ENCODE measurements at regions not wholly inside any gene's neighbourhood (a gene's known extent, or its start where the extent isn't known, plus 50 kb on each side); places are given as distances from the start of the nearest gene placed in this dataset.
A peak's percentile ranks its signal among the peaks of the same experiment; 100 is the strongest.

DNA sequence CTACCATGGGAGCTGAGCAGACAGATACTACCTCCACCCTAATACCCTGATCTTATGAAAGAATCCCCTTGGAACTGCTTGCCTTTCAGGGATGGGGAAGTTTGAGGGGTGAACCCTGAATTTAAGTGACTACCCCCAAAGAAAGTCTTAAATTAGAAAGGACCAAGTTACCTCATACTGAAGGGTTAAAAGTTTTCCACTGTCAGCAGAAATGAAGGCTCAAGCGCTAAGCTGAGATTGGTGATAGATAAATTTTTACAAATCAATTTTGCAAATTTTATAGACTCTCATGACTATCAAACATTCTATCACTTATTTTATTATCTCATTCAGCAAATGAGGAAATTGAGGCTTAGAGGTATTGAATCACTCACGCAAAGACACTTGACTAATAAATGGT lies 233.2 kb upstream of the THSD7B start:
- TF ChIP-seq, protein P1, sequence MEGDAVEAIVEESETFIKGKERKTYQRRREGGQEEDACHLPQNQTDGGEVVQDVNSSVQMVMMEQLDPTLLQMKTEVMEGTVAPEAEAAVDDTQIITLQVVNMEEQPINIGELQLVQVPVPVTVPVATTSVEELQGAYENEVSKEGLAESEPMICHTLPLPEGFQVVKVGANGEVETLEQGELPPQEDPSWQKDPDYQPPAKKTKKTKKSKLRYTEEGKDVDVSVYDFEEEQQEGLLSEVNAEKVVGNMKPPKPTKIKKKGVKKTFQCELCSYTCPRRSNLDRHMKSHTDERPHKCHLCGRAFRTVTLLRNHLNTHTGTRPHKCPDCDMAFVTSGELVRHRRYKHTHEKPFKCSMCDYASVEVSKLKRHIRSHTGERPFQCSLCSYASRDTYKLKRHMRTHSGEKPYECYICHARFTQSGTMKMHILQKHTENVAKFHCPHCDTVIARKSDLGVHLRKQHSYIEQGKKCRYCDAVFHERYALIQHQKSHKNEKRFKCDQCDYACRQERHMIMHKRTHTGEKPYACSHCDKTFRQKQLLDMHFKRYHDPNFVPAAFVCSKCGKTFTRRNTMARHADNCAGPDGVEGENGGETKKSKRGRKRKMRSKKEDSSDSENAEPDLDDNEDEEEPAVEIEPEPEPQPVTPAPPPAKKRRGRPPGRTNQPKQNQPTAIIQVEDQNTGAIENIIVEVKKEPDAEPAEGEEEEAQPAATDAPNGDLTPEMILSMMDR (conservative IDR thresholded peaks at IDR 0.05; ENCODE audit: low read depth, low read length), result no peak
- no peak overlapping the region for H3K4me3 ChIP-seq (ENCODE audit: low read depth, low read length)
- no peak for DNase-seq (ENCODE audit: low read depth)

DNA sequence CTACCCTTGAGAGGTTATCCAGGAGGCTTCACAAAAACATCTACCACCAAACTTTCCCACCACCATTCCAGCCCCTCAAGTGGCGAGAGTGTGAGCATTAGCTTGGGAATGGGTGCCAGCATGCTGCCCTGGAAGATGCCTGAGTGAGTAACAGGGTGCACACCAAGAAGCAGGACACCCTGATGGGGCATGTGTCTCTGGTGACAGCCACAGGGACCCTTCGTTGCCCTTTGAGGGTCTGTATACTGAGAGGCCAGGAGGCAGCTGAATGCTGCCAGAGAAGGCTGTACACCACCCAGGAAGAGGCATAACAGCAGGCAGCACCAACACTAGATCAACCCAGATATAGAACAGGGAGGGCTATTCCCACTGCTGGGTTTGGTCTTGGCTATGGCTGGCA lies 233.6 kb upstream of the THSD7B start:
- no peak overlapping the region for H3K4me3 ChIP-seq (ENCODE audit: low read depth, low read length)
- DNase-seq (ENCODE audit: low read depth), result no peak
- TF ChIP-seq, protein P1 (conservative IDR thresholded peaks at IDR 0.05; ENCODE audit: low read depth, low read length), result no peak

DNA sequence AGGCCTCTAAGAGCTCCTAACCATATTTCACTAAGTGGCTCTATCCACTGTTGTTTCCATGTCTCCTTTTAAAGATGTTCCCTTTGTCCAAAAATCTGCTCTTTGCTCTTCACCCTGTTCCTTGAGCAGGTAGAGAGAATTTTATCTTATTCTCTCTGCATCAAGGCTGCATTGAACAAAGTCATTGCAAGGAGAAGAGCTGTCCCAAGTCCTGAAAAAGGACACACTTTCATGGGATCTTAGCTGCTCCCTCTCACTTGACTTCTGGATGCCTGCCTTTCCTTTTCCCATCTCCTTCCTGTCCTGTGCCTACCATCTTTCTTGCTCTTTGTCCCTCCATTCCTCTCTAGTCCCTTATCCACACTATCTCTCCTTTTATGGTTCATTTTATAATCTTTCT lies 235.2 kb upstream of the THSD7B start:
- TF ChIP-seq, protein P1 (conservative IDR thresholded peaks at IDR 0.05; ENCODE audit: low read depth, low read length), result no peak
- no peak overlapping the region for H3K4me3 ChIP-seq (ENCODE audit: low read depth, low read length)
- no peak for DNase-seq (ENCODE audit: low read depth)

DNA sequence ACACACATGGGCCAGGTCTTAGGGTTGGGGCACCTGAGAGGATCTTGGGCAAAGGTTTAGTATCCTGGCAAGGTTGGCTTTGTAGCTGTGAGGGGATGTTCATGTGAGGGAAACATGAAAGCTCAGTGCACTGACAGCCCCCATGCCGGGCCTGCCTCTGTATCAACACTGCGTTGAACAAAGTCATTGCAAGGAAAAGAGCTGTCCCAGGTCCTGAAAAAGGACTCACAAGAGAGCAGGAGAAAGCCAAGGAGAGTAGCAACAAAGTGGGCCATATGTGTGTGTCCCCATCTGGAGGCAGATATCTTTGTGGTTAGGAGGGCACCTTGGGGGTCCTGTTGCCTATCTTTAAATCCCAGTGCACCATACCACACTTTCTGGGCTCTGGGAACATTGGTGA lies 237.8 kb upstream of the THSD7B start:
- TF ChIP-seq, protein P1 (conservative IDR thresholded peaks at IDR 0.05; ENCODE audit: low read depth, low read length), result no peak
- peak; percentile 11 for DNase-seq (ENCODE audit: low read depth)
- H3K4me3 ChIP-seq (ENCODE audit: low read depth, low read length), result no peak overlapping the region

DNA sequence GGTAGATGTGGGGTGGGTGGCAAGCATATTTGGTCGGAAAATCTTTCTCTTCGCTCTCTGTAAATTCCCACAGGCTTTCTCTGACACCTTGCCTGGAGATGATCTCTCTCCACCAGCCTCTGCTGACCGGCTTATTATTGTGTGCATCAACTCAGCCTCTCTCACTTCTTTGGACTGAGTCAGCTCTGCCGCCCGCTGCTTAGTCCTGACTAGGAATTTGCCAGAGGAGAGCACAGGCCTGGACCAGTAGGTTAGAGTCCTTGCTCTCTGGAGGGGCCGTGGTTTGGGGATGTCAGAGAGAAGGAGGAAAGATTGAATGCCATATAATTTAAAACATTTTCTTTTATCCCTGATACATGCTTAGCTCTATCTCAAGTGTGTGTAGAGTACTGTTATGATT lies 242.6 kb upstream of the THSD7B start:
- no peak for DNase-seq (ENCODE audit: low read depth)
- TF ChIP-seq, protein P1 (conservative IDR thresholded peaks at IDR 0.05; ENCODE audit: low read depth, low read length), result no peak
- no peak overlapping the region for H3K4me3 ChIP-seq (ENCODE audit: low read depth, low read length)

DNA sequence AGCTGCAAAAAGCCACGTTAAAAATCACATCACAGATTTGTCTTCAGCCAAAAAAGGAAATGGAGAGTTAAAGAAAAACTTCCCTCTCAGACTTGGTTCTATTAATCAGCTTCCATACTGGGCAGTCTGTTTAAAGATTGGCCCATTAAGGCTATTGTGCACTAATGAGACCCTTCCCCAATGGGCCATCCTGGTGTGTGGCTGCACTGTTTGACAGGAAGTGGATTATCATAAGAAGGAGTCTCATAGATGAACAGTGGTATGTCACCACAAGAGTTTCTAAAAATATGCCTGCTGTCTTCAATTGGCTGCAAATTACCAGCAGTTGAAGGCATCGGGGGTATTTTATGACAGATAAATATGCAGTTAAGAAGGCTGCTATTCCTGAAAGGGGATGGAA lies 247.6 kb upstream of the THSD7B start:
- H3K4me3 ChIP-seq (ENCODE audit: low read depth, low read length), result no peak overlapping the region
- no peak for DNase-seq (ENCODE audit: low read depth)
- TF ChIP-seq, protein P1 (conservative IDR thresholded peaks at IDR 0.05; ENCODE audit: low read depth, low read length), result no peak

DNA sequence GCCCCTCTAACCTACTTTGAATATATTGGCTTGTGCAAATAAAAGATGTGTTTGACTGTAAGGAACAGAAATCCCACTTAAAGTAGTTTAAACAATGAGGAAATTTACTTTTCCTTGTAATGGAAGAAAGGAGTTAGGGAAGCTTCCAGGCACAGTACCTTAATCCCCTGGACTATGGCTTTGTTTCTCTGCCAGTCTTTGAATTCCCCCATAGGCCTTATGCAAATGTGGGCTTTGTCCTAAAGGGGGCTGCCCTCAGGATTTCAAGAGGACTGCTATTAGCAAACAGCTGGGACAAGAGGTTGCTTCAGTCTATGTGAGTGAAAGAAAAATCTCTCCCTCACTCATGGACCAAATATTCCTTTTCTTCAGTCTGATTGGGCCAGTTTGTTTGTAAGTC lies 255.1 kb upstream of the THSD7B start:
- no peak for DNase-seq (ENCODE audit: low read depth)
- no peak overlapping the region for H3K4me3 ChIP-seq (ENCODE audit: low read depth, low read length)
- TF ChIP-seq, protein P1 (conservative IDR thresholded peaks at IDR 0.05; ENCODE audit: low read depth, low read length), result no peak
